GM12878 (cell line): ENCODE measurements at regions not wholly inside any gene's neighbourhood (a gene's known extent, or its start where the extent isn't known, plus 50 kb on each side); places are given as distances from the start of the nearest gene placed in this dataset.

Experiments used
- ATAC-seq: fragments of 200-7000 bp; cut with Tn5 transposase; 3 replicates; pipeline ENCODE4 v1.9.1; 2020; ENCODE audit warnings: mild to moderate bottlenecking, moderate library complexity
- BruUV-seq: library from RNA; stranded (reverse); fragments of 400-500 nt; replicated peaks from 2 replicates; lab custom pipeline; 2021; lab: Mats Ljungman, UMichigan
- CTCF ChIA-PET: fragments of 300-600 bp; sonication (Branson Sonifier 250); formaldehyde crosslinking; extraction: SDS; loops from one replicate; lab custom pipeline; 2021; ENCODE audit warnings: inconsistent platforms; lab: Yijun Ruan, JAX
- POLR2A ChIA-PET: fragments of 350-600 bp; formaldehyde crosslinking; extraction: SDS; loops from one replicate; lab custom pipeline; 2021; ENCODE audit warnings: inconsistent platforms; lab: Charles Lee
- RAD21 ChIA-PET: fragments of 300-600 bp; sonication (Branson Sonifier 250); formaldehyde crosslinking; loops from one replicate; lab custom pipeline; 2023; ENCODE audit warnings: antibody characterized with exemption; ENCODE audit not compliant: unreplicated experiment; lab: Charles Lee
- SMC1A ChIA-PET: fragments of 300-600 bp; sonication (Branson Sonifier 250); formaldehyde crosslinking; loops from one replicate; lab custom pipeline; 2023; ENCODE audit not compliant: unreplicated experiment, uncharacterized antibody; lab: Charles Lee
- DNase-seq: peaks from one replicate; pipeline ENCODE4 v3.0.0-alpha.2; 2011; ENCODE audit warnings: low read depth, low spot score
- FAIRE-seq: peaks from 3 replicates; lab custom pipeline; 2011; peaks lifted over from hg19 to GRCh38; lab: Jason Lieb, UNC
- H2AFZ ChIP-seq: 2 replicates; pipeline ENCODE4 v1.6.0; 2011; ENCODE audit warnings: low read depth, low read length, control low read depth; ENCODE audit not compliant: control insufficient read depth
- H3K27ac ChIP-seq: 2 replicates; pipeline ENCODE4 v1.5.1; 2011; ENCODE audit warnings: control low read depth; ENCODE audit not compliant: control insufficient read depth, insufficient read depth
- H3K27me3 ChIP-seq, 2 experiments: replicated peaks in 1 of 2; 2 replicates each; pipeline versions ENCODE4 v1.6.0 to v1.6.1; 2011; ENCODE audit warnings: low read length in 1 of 2; ENCODE audit not compliant: control insufficient read depth in 2 of 2, insufficient read depth in 2 of 2
- H3K36me3 ChIP-seq, 2 experiments: 2 replicates each; pipeline ENCODE4 v1.5.1; 2011; ENCODE audit warnings: low read length in 1 of 2; ENCODE audit not compliant: control insufficient read depth in 2 of 2, insufficient read depth in 2 of 2
- H3K4me1 ChIP-seq: 2 replicates; pipeline ENCODE4 v1.6.1; 2011; ENCODE audit warnings: mild to moderate bottlenecking, low read length, moderate library complexity, mixed read lengths; ENCODE audit not compliant: control insufficient read depth, insufficient read depth
- H3K4me2 ChIP-seq: 2 replicates; pipeline ENCODE4 v1.6.0; 2011; ENCODE audit warnings: control low read depth; ENCODE audit not compliant: control insufficient read depth, insufficient read depth
- H3K4me3 ChIP-seq: fragments of 200-600 bp; sonication (generic); 2 replicates; pipeline ENCODE4 v1.5.1; 2016
- H3K79me2 ChIP-seq: 2 replicates; pipeline ENCODE4 v1.6.0; 2011; ENCODE audit warnings: low read length; ENCODE audit not compliant: control insufficient read depth, insufficient read depth
- H3K9ac ChIP-seq: 2 replicates; pipeline ENCODE4 v1.8.0; 2011; ENCODE audit warnings: low read length, control low read depth, mixed read lengths; ENCODE audit not compliant: control insufficient read depth, insufficient read depth
- H3K9me3 ChIP-seq: replicated peaks from 3 replicates; pipeline ENCODE4 v1.5.1; 2011; ENCODE audit warnings: mild to moderate bottlenecking, low read length; ENCODE audit not compliant: control insufficient read depth, insufficient read depth
- H4K20me1 ChIP-seq: 2 replicates; pipeline ENCODE4 v1.6.0; 2011; ENCODE audit not compliant: control insufficient read depth, insufficient read depth
- HCFC1 ChIP-seq: fragments of 150-350 bp; IDR thresholded peaks from 2 replicates; pipeline ENCODE4 v1.6.1; 2014; ENCODE audit warnings: low read length
- KAT2A ChIP-seq: conservative IDR thresholded peaks from 2 replicates; pipeline ENCODE4 v1.6.1; 2011; ENCODE audit warnings: low read depth, low read length; ENCODE audit not compliant: control insufficient read depth
- KDM1A ChIP-seq: fragments of 200-600 bp; sonication (generic); IDR thresholded peaks from 2 replicates; pipeline ENCODE4 v1.6.1; 2016; ENCODE audit warnings: borderline replicate concordance
- MYC ChIP-seq: IDR thresholded peaks from 2 replicates; pipeline ENCODE4 v1.6.1; 2011; ENCODE audit warnings: mild to moderate bottlenecking, low read length, moderate library complexity, inconsistent platforms; ENCODE audit not compliant: insufficient read depth, insufficient replicate concordance, insufficient read length, severe bottlenecking
- POU2F2 ChIP-seq: IDR thresholded peaks from 3 replicates; pipeline ENCODE4 v1.6.1; 2011; ENCODE audit warnings: low read depth, mild to moderate bottlenecking, low read length, borderline replicate concordance
- TAF1 ChIP-seq: IDR thresholded peaks from 2 replicates; pipeline ENCODE4 v1.6.1; 2011; ENCODE audit warnings: mild to moderate bottlenecking, low read depth, low read length, borderline replicate concordance
- TARDBP ChIP-seq: IDR thresholded peaks from 2 replicates; pipeline ENCODE4 v1.6.1; 2016; ENCODE audit warnings: borderline replicate concordance
- TBL1XR1 ChIP-seq: IDR thresholded peaks from 2 replicates; pipeline ENCODE4 v1.6.1; 2012; ENCODE audit warnings: low read depth, low read length, improper control_type of control experiment
- WGBS: methylation state at CpG from one replicate; pipeline ENCODE4 v1.1.6; 2016; ENCODE audit warnings: low lambda C conversion rate; ENCODE audit not compliant: insufficient replicate concordance, insufficient coverage; ENCODE audit errors: missing lambda C conversion rate; 5-methylcytosine and 5-hydroxymethylcytosine counted together
- in situ Hi-C: fragments of 300-500 bp; cut with MboI; formaldehyde crosslinking; loops from 9 replicates; pipeline ENCODE4 v1.14.3; 2018; ENCODE audit warnings: mixed read lengths
- intact Hi-C: fragments of 100-400 bp; cut with micrococcal nuclease; formaldehyde crosslinking; loops from one replicate; pipeline ENCODE4 v1.14.2; 2022; ENCODE audit not compliant: unreplicated experiment
- TF ChIP-seq, protein P1 (sequence below): IDR thresholded peaks from 2 replicates; pipeline ENCODE4 v1.6.1; 2012; ENCODE audit warnings: mild to moderate bottlenecking, low read depth, low read length

DNA sequence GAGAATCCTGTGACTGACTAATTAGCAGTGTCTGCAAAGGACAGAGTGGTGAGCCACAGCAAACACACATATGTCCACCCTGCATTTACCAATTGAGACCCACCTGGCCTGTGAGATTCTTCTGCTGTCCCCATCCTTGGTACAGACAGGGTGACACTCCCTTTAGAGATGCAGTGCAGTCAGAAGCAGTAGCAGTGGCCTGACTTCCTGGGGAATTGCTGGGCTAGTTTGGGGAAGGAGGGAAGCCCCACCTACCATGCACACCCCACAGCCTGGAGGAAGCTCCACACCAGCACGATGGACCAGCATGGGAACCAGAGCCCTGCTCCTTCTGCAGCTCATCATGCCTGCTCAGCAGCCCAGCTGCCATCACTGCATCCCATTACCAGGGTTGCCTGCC is 924.9 kb upstream of the ZNF722 start (continued):
- TF ChIP-seq POU2F2 (no peak), TAF1 (no peak), HCFC1 (no peak), KDM1A (no peak)
- TF ChIP-seq, protein P1, sequence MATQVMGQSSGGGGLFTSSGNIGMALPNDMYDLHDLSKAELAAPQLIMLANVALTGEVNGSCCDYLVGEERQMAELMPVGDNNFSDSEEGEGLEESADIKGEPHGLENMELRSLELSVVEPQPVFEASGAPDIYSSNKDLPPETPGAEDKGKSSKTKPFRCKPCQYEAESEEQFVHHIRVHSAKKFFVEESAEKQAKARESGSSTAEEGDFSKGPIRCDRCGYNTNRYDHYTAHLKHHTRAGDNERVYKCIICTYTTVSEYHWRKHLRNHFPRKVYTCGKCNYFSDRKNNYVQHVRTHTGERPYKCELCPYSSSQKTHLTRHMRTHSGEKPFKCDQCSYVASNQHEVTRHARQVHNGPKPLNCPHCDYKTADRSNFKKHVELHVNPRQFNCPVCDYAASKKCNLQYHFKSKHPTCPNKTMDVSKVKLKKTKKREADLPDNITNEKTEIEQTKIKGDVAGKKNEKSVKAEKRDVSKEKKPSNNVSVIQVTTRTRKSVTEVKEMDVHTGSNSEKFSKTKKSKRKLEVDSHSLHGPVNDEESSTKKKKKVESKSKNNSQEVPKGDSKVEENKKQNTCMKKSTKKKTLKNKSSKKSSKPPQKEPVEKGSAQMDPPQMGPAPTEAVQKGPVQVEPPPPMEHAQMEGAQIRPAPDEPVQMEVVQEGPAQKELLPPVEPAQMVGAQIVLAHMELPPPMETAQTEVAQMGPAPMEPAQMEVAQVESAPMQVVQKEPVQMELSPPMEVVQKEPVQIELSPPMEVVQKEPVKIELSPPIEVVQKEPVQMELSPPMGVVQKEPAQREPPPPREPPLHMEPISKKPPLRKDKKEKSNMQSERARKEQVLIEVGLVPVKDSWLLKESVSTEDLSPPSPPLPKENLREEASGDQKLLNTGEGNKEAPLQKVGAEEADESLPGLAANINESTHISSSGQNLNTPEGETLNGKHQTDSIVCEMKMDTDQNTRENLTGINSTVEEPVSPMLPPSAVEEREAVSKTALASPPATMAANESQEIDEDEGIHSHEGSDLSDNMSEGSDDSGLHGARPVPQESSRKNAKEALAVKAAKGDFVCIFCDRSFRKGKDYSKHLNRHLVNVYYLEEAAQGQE = no peak

DNA sequence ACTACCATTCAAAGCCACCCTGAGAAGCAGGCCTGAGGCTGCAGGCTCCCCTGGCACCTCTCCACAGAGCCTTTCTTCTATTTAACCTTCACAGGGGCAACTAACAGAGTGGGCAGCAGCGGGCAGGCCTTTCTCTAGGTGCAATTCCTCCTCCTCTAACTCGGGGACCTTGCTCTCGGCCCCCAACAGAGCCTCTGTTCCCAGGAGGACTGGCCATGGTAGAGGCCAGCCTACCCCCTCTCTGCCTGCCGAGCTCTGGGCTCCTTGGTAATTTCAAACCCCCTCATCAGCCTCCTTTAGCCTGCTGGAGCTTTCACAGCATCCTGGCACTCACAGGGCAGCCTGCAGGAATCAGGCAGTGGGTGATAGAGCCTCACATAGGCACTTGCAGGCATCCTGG is 920.8 kb upstream of the ZNF722 start:
- H3K4me1 ChIP-seq = no peaks in the 10 kb centered on the region
- BruUV-seq = no TSS peak
- H3K27ac ChIP-seq = no peak overlapping the region
- ATAC-seq = no peak
- H3K36me3 ChIP-seq = no peaks in the 10 kb centered on the region
- H3K79me2 ChIP-seq = no peaks in the 10 kb centered on the region
- ChIA-PET CTCF (no interaction called here), SMC1A (no interaction called here), POLR2A (no interaction called here), RAD21 (no interaction called here)
- TF ChIP-seq TBL1XR1 (no peak), MYC (no peak), KAT2A (no peak), TARDBP (no peak)
- 0% methylated on average over 4 of the region's 4 CpGs for WGBS
- no peak for FAIRE-seq
- intact Hi-C loops = no loop called here
- H2AFZ ChIP-seq = no peak overlapping the region
- in situ Hi-C loops = no loop called here
- no peak for DNase-seq
- no peak overlapping the region for H3K9ac ChIP-seq
- no peaks in the 10 kb centered on the region; the same call in 2 of the 3 replicates for H3K9me3 ChIP-seq
- H4K20me1 ChIP-seq = no peaks in the 10 kb centered on the region
- no peak overlapping the region for H3K4me3 ChIP-seq
- no peaks in the 10 kb centered on the region for H3K27me3 ChIP-seq
- H3K4me2 ChIP-seq = no peak overlapping the region
